Left lobe of liver (tissue), 2 donors: ENCODE measurements at regions not wholly inside any gene's neighbourhood (a gene's known extent, or its start where the extent isn't known, plus 50 kb on each side); places are given as distances from the start of the nearest gene placed in this dataset.
"Not testable (repeated sequence)": the region's sequence is repeated elsewhere in the genome, so short reads cannot be mapped to it uniquely, and the experiment has no call there.

Experiments
- ATAC-seq: fragments of 200-7000 bp; cut with Tn5 transposase; one replicate; pipeline ENCODE4 v1.9.1; 2020; ENCODE audit warnings: mild to moderate bottlenecking, moderate library complexity
- DNase-seq: peaks from one replicate; pipeline ENCODE4 v3.0.0-alpha.2; 2020; ENCODE audit warnings: low spot score
- donor health status: DM: no; HTN: no; CAD: no; lungs with moderate emphysema.
- donor health status: DM: no; HTN: yes; CAD: no.

DNA sequence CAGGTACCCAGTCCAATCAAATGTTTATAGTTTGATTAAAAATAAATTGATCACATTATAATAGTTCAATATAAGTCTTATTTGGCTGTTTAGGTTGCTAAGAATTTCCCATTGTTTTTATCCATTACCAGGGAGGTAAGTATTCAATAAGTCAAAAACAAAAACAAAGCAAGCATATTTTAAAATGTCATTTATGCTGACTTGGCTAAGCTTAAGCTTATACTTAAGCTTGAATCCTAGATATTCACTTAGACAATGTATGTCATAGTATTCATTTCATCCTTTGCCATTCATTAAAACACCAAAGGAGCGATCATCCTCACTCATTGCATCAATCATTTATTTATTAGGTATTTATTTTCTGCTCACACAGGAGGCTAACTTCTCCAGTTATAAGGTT, 144.9 kb downstream of the PRL start:
- ATAC-seq (no peak), DNase-seq (no peak)

DNA sequence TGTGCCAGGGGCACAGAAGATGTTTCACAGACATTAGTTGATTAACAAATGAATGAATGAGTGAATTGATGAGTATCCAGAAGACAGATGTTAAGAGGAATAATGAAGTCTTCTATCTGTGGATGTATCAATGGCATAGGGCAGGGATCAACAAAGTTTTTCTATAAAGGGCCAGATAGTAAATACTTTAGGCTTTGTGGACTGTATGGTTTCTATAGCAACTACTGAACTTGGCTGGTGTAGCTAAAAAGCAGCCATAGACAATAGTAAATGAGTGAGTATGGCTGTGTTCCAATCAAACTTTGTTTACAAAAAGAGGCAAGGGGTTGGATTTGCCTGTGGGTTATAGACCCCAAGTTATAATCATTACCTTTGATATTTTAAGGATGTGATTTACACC, 144.0 kb downstream of the PRL start:
- ATAC-seq = no peak
- DNase-seq = no peak

DNA sequence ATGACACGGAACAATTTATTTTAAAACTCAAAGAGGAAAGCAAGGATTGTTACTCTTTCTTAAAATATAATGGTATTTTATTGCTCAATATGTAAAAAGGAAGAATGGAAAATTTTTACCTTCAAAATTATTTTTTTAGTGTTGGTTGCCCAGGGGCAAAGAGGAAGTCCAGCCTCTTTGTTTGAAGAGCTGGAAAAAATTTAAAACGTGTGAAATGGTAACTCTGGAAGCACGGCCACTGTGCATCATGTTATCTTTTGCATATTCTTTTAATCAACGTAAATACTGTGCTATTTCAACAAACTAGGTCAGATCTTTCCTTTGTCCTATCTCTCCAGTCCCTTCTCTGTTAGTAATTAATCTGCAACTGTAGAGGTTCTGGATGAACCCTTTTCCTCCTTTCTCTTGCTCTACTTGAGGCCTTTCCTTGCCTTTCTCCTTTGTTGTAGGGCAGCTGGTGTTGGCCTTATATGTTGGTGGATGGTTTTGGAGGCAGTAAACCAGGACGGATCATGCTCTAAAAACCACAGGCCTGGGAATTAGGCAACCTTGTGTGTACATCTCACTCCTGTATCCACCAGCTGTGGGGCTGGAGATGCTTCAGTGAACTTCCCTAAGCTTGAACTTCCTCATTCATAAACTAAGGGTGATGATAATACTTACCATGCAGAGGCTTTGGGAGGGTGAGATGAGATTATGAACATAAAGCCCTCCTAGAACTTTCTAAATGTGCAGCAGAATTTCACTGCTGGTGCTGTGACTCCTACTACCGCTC, 143.3 kb downstream of the PRL start:
- no peak for ATAC-seq
- DNase-seq = no peak

DNA sequence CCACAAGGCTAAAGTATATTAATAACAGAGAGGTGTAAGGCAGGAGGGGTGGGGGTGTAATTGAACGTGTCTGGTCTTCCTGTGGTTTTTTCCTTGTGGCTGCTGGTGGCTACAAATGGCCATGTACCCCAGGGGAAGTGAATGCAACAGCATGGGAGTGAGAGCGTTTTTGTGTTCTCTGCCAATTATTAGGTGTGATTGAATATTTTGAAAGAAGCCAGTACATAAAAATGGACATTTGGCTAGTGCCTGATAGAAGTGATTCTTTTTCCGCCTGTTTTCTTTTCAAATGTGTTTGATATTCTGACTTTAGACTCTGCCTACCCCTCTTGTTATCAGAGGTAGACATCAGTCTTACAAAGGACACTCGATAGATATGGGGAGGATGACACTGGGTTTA, 141.3 kb downstream of the PRL start:
- no peak for ATAC-seq
- no peak for DNase-seq

DNA sequence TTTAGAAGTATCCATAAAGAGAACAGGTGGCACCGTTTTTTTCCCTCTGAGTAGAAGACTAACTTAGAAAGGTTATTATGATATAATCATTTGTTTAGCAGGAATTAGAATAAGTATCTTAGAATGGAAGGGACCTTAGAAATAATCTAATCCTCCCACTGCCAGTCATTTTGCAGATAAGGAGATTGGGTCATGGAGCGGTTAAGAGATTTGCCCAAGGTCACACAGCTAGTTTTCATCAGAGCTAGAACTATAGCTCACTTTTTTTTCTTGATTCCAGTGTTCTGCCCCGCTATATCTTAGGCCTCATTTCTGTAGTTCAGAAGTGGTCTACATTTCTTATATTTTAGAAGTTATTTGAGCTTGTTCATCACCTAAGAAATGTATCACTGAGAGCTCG, 139.6 kb downstream of the PRL start:
- no peak for ATAC-seq
- no peak for DNase-seq

DNA sequence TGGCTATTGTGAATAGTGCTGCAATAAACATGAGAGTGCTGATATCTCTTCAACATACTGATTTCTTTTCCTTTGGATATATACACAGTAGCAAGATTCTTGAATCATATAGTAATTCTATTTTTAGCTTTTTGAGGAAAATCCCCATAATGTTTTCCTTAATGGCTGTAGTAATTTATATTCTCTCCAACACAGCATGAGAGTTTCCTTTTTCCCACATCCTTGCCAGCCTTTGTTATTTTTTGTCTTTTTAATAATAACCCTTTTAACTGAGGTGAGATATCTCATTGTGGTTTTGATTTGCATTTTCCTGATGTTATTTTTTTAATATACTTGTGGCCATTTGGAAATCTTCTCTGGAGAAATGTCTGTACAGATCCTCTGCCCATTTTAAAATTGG, 132.6 kb downstream of the PRL start:
- DNase-seq = no peak

DNA sequence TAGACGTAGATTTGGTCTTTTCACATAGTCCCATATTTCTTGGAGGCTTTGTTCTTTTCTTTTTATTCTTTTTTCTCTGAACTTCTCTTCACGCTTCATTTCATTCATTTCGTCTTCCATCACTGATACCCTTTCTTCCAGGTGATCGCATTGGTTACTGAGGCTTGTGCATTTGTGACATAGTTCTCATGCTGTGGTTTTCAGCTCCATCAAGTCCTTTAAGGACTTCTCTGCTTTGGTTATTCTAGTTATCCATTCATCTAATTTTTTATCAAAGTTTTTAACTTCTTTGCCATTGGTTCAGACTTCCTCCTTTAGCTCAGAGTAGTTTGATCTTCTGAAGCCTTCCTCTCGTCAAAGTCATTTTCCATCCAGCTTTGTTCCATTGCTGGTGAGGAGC, 125.8 kb downstream of the PRL start:
- not testable (repeated sequence) for ATAC-seq, DNase-seq

More for the DNA sequence above, 132.6 kb downstream of the PRL start:
- no peak for ATAC-seq

DNA sequence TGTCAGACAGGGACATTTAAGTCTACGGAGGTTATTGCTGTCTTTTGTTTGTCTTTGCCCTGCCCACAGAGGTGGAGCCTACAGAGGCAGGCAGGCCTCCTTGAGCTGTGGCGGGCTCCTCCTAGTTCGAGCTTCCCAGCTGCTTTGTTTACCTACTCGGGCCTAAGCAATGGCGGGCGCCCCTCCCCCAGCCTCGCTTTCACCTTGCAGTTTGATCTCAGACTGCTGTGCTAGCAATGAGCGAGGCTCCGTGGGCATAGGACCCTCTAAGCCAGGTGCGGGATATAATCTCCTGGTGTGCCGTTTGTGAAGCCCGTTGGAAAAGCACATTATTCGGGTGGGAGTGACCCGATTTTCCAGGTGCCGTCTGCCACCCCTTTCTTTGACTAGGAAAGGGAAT, 125.0 kb downstream of the PRL start:
- not testable (repeated sequence) for DNase-seq

DNA sequence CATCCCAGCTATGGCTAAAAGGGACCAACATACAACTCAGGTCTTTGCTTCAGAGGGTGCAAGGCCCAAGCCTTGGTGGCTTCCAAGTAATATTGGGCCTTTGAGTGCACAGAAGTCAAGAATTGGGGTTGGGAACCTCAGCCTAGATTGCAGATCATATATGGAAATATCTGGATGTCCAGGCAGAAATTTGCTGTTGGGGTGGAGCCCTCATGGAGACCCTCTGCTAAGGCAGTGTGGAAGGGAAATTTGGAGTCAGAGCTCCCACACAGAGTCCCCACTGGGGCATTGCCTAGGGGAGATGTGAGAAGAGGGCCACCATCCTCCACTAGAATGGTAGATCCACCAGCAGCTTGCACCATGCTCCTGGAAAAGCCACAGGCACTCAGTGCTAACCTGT, 123.5 kb downstream of the PRL start:
- DNase-seq (no peak), ATAC-seq (no peak)

More for the DNA sequence above, 125.0 kb downstream of the PRL start:
- not testable (repeated sequence) for ATAC-seq

DNA sequence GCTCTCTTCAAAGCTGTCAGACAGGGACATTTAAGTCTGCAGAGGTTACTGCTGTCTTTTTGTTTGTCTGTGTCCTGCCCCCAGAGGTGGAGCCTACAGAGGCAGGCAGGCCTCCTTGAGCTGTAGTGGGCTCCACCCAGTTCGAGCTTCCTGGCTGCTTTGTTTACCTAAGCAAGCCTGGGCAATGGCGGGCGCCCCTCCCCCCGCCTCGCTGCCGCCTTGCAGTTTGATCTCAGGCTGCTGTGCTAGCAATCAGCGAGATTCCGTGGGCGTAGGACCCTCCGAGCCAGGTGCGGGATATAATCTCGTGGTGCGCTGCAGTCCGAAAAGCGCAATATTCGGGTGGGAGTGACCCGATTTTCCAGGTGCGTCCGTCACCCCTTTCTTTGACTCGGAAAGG, 116.6 kb downstream of the PRL start:
- not testable (repeated sequence) for DNase-seq, ATAC-seq

DNA sequence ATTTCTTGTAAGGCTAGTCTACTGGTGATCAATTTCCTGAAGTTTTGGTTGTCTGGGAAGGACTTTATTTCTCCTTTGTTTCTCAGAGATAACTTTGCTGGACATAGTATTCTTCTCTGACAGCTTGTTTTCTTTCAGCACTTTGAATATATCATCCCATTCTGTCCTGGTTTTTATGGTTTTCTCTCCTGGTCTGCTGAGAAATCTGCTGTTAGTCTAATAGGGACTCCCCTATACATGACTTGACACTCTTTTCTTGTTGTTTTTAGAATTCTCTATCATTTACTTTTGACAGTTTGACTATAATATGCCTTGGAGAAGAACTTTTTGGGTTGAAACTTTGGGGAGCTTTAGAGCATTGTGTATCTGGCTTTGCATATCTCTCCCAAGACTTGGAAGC, 112.5 kb downstream of the PRL start:
- no peak for DNase-seq
- no peak for ATAC-seq

DNA sequence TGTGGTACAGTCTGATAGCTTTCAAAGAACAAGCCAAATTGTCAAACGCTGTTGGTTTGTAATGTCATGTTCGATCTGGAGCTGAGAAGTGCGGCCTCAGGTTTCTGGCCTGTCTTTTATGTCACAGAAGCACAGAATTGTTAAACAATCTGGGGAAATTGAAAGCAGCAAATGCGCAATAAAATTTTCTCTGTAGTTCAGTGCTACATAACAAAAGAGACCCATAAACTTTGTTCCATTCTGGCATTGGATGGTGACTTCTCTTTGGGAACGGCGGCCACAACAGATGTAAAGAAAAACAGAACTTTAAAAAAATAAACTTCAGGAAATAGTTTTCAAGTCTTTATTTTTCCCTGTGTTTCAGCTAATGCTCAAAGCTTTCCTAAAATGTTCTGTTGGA, 106.9 kb downstream of the PRL start:
- DNase-seq = no peak
- ATAC-seq = no peak

DNA sequence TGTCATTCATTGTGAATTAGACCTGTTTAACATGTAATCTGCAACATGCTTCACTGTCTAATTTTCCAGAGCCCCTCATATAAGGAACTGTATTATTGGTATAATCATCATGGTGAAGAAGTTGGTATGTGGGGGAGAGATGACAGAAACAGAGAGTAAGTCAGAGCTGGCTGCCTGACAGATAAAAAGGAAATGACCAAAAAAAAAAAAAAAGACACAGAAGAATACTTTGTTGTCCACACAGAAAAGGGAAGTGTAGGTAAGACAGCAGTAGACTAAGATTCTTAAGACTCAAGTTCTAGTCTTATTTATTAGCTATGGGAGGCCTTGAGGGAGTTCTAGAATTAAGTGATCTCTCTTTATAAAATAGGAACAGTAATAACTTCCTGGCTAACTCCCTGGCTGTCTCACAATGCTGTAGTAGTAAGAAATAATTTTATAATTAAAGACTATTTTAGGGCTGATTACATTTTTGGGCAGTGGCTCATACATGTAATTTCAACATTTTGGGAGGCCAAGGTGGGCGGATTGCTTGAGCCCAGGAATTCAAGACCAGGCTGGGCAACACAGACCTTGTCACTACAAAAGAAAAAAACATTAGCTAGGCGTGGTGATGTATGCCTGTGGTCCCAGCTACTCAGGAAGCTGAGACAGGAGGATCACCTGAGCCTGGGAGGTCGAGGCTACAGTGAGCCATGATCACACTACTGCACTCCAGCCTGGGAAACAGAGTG, 102.5 kb downstream of the PRL start:
- DNase-seq (no peak), ATAC-seq (no peak)

DNA sequence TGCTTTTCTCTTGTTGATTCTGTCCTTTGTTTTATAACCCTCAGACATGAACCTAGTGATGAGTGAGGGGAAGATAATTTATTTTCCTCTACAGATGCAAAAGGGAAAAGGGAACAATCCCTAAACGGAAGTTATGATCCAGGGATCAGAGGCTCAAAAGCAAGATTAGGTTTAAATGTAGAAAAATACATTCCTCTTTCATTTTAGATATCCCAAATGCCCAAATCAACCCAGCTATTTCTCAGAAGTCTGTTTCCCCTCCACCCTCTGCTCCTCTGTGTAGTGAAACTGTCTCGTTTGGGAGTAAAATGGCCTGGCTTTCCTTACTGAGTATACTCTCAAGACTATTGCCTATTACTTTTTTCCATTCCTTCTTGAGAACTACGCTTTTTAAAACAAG, 97.1 kb downstream of the PRL start:
- DNase-seq (no peak), ATAC-seq (no peak)

DNA sequence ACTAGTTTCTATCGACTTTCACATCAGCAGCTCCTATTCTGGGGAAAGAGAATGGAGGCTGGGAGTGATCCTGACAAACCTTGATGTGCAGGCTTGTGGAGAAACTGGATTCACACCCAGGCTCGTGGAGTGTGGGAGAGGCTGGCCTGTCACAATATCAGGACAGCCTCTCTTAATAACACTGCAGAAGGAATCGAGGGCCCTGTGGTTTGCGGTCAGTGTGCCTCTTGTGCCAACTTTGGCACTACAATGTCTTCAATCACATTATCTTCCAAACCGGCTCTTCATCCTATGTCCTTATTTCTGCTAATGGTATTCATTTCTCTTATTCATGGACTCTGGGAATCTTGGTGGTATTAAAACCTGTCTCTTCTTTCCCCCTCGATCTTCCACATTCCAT, 92.7 kb downstream of the PRL start:
- no peak for DNase-seq
- no peak for ATAC-seq

DNA sequence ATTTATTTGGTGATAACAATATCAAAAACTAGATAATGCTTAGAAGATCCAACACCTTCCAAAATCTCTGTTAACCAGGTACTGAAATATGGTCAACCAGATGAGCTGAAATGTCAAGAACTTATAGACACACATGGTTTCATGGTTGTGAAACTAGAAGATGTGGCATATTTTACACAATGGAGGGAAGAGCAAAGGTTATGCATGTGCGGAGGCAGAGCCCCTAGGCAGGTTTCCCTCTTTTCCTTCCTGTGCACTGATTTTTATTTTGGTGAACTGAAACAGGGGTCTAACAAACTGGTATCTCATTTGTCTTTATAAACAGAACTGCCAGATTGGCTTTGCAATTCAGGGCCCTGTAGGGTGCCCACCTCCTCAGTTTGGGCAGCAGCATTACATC, 91.6 kb downstream of the PRL start:
- no peak for ATAC-seq

DNA sequence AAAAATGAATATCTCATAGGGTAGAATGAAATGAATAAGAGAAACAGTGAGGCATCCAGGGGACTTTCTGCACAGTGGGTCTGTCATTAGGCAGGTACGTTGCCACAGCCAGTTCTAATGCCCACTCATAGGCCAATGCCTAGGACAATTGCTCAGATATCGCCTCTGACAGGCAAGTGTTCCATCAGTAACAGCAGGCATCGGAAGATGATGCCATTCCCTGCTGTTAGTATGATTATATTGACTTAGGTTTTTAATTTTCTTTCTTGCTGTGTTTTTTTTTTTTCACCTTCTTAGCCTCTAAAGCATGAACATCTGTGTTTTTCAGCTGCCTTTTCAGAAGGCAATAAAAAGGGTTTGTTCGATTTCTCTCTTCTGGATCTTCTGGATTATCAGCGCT, 90.7 kb downstream of the PRL start:
- DNase-seq (no peak), ATAC-seq (no peak)

More for the DNA sequence above, 91.6 kb downstream of the PRL start:
- no peak for DNase-seq

DNA sequence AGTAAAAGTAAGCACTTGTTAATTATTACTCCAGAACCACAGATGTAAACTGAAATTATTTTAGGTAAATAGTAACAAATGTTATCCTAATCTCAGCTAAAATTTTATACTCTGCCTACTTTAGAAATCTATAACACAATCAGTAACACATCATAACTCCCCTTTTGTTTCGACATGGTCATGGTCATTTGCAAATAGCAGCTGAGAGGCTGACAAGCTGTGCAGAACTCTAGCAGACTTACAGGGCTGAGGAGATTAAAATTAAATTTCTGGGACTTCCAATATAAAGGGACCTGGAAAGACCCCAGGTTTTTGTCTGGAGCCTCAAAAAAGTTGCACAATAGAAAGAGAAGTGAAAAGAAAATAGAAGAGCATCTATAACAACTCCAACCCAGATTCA, 88.8 kb downstream of the PRL start:
- ATAC-seq (no peak), DNase-seq (no peak)

DNA sequence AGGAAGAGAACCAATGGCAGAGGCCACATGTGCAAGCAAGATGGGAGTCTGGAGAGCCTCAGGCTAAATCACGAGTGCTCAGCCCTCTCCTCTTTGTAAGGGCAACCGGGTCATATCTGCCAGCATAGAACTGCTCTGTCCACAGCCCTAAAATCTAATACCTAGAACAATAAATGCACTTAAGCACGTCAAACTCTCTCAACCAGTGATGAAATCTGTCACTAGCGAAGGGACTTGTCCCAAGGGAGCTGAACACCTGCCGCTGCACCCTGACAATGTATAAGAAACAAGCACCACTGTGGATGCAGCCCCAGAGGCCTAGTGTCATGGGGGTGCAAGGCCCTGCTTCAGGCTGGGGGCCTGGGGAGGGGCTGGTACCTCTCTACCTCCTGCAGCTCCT, 82.5 kb downstream of the PRL start:
- no peak for DNase-seq
- no peak for ATAC-seq

DNA sequence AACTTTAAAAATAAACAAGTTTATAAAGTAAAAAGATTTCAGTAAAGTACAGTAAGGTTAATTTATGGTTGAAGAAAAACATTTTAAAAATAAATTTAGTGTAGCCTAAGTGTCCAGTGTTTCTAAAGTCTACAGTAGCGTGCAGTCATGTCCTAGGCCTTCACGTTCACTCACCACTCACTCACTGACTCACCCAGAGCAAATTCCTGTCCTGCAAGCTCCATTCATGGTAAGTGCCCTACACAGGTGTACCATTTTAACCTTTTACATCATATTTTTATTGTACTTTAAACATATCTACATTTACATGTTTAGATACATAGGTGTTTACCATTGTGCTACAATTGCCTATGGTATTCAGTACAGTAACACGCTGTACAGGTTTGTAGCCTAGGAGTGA, 81.4 kb downstream of the PRL start:
- not testable (repeated sequence) for DNase-seq, ATAC-seq

DNA sequence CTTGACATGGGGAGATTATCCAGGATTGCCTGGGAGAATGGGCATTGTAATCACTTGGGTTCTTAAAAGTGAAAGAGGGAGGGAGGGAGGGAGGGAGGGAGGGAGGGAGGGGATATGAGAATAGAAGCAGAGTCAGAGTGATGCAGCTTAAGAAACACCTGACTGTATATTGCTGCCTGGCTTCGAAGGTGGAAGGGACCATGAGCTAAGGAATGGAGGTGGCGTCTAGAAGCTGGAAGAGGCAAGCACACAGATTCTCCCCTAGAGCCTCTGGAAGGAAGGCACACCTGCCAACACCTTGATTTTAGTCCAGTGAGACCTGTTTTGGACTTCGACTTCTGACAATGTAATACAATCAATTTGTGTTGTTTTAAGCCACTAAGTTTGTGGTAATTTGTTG, 78.4 kb downstream of the PRL start:
- ATAC-seq = no peak
- no peak for DNase-seq

DNA sequence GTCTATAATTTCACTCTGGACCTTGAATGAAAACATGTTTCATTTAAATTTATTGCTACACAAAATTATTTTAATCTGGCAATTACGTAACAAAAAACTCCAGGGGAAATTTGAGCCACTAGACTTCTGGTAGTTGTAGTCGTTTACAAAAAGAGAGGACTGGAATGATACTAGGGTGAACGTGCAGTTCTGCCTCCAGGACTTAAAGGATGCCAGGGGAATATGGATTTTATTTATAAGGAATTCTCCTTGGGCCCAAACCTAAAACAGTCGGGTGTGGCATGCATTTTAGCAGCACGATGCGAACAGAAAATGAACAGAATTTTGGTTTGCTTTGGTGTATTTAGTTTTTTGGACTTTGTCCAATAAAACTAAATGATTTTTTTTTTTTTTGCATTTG, 76.9 kb downstream of the PRL start:
- ATAC-seq (no peak), DNase-seq (no peak)

DNA sequence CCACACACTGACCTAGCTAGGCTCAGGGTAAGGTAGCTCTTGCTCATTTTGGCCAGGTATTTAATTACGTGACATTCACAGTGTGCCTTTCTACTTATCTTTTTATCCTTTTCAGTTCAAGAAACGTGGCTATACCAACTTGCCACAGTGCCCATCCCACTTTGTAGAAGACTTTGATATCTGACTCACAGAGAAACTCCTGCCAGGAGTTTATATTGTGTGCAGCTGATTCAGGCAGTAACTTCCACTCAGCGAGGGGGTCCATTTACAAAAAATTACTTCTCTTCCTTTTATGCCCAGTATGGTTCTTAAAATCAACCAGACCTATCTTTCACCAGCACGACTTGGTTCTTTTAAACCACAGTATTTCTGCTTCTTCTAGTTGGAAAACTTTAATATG, 75.6 kb downstream of the PRL start:
- DNase-seq = no peak
- no peak for ATAC-seq
